ENCODE measurements at regions not wholly inside any gene's neighbourhood (a gene's known extent, or its start where the extent isn't known, plus 50 kb on each side); places are given as distances from the start of the nearest gene placed in this dataset.

DNA sequence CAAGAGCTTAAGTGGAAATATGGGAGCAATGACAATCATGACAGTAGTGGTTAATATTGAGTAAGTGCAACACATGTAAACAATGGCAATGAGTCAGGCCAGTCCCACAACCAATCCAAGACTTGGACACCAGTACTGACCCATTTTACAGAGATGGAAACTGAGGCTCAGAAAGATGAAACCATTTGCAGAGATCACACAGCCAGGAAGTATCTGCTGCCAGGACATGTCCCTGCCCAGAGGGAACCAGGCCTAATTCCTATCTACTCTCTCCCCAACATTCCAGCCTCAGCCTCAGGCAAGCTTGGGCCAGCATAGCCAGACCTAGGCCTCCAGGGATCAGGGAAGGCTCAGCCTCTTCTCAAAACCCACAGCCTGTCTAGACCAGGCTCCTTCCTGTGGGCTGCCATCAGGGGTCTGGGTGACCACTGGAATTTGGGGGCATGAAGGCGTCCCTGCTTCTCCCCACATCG lies 395.1 kb downstream of the MN1 start:
- no peak for FAIRE-seq

DNA sequence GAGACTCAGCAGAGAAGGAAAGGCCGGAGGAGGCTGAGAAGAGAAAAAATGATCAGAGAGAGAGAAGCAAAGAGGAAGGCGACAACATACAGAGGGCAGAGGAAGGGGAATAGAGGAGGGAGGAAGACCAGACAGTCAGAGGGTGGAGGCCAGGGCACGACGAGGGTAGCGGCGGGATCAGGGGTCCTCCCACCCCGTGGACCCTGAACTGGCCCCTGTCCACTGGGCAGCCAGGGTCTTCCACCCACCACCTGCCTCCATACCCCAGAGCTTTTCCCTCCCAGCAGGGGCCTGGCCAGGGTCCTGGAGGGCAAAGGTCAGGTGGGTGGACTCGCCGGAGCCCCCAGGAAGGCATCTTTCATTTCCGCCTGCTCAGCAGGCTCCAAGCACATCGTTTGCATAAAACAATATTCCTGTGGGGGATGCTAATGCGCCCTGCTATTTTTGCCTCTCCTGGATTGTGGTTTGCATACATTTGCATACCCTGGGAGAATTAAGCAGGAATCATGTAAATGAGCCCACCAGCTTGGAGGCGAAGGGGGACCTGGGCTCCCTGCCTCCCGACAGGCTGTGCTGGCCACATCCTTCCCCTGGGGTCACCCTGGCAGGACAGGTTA lies 394.1 kb downstream of the MN1 start:
- FAIRE-seq, result no peak

DNA sequence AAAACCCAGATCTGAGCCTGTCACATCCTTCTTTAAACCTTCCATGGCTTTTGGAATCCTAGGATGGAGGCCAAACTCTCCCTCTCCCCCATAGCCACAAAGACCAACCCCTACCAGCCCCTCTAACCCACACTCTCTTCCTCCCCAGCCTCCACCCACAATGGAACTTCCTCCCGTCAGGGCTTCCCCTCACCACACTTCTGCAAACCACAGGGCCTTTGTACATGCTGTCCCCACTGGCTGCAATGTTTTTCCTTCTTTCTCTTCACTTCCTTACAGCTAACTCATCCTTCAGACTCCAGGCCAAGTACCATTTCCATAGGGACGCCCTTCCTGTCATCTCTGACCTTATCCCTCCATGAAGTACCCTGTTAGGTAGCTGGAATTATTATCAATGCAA lies 393.5 kb downstream of the MN1 start:
- no peak for FAIRE-seq

DNA sequence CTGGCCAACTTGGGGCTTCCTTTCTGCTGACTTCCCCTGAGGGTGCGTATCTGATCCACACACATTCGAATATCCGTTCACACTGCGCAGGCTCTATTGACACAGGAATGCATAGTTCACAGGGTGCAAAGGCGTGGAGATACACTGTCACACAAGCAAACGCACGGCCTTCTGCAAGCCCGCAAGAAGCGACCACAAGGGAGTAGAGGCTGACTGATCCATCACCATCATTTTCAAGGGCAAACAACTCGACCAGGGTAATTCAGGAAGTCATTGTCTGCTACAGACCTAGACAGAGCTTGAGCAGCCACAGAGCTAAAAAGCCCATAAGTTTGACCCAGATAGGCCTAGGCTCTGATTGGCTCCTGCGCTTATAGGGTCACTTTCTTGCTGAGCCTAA lies 392.3 kb downstream of the MN1 start:
- no peak for FAIRE-seq

DNA sequence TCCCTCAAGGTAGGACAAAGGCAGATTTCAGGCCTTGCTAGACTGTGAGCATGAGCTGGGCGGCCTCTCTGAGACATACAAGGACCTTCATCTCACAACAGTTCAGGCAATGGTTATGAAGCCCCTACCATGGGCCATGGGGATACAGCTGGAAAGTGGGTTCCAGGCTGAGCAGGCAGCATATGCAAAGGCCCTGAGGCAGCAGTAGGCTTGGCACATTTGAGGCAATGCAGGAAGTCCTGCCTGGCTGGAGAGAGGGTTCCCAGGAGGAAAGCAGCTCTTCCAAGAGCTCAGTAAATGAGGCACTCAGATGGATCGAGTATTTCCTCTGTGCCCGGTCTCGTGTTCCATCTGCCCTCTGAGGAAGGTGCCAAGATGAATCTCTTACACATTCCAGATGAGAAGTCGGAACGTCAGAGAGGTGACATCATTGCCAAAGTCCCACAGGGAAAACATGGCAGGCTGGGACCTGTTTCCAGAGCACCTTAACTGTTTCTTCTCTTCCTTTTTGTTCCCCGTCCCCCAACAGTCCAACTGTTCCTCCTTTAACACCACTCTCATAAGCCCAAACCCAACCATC lies 388.6 kb downstream of the MN1 start:
- no peak for FAIRE-seq

DNA sequence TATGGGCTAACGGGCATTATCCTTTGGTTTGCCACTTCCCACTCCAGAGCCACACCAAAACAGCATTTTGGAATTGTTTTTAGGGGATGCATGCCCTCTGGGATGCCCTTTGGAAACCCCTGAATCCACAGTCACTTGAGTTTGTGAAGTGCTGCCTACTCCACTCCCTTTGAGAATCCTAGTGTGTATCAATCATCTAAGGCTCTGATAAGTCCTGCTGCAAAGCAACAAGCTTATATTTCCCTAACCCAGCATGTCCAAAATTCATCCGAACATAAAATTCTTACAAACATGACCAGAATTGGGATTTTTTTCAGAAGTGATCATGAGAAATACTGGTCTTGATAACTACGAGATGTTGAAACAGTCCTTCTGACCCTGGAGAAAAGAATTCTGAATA lies 387.9 kb downstream of the MN1 start:
- no peak for FAIRE-seq

DNA sequence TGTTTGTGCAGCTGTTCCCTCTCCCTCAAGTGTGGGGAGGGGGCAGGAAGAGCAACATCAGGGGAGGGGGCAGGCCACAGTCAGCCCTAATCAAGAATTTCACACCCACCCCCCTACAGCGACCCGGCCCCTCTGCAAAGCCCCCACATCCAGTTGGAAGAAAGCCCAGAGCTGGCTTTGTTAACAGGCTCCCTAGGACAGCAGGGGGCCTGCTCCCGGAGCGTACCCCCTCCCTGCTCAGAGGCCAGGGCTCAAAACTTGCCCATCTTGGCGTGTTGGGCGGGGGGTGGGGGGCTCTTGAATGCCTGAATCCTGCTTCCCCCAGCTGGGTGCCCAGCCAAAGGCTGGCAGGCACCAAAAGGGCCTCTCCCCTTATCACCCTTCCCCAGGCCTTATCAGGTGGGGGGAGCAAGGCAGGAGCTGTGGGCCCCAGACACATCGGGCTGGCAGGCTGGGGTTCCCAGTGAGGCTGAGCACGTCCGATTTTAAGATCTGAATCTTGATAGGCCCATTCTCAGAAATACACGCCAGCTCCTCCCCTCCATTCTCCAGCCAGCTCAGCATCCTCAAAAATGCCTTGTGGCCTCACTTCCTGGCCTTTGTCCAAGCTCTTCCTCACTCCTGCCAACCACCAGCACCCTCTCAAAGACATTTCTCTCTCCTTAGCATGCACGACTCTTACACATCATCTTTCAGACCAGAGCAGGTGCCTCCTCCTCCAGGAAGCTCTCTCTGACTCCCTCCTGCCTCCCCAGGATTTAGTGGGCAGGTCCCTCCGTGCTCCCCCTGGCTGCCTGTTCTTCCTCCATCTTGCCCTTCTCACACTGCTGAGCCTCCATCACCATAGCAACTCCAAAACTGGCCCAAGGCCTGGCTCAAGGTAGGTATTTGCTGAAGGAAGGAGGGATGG lies 384.8 kb downstream of the MN1 start:
- no peak for FAIRE-seq

DNA sequence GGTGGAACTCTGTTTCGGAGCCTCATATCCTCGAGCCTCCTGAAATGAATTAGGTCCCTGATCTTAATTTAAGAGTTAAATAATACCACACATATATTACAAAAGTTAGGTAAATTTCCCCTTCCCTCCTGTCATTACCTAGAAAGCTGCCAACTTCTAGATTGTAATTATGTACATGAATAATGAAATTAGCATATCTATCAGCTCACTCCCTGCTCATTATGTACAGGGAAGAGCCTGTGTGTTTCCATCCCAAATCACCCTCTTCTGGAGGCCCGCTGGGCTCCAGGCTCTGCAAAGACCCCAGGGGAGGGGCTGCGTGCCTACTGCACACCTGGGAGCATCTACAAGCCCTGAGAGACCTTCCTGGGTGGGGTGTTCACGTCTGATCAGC lies 384.1 kb downstream of the MN1 start:
- no peak for FAIRE-seq

DNA sequence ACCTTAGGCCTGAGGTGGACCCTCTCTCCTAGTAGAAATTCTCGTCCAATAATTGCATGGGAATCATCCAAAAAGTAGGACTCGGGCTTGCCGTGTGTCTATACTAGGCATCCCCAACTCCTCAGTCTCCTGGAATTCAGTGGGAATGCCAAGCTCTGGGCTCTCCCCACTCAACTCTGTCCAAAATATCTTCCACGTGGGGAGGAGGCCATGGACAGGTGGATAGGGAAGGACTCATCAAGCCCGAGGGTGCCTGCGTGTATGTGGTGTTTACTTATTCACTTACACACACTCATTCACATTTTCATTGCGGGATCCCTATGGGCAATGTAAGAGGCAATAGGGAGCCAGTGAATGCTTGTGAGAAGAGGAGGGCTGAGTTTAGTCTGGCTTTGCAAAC lies 383.3 kb downstream of the MN1 start:
- no peak for FAIRE-seq

DNA sequence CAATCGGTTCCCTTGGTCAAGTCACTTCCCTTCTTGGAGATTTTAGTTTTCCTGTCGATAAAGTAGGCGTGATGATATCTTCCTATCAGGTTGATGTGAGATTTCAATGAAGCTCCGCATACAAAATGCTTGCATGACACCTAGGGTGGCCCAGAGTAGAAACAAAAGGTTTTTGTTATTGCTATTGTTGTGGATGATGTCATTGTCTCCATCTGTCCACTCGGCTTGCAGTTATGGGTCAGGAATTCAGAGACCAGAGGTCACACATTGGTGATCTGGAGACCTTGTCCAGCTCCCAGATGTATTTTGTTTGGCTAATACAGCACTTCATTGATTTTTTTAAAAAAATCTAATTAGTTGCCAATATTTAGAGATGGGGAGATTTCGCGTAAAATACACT lies 382.1 kb downstream of the MN1 start:
- FAIRE-seq, result no peak

DNA sequence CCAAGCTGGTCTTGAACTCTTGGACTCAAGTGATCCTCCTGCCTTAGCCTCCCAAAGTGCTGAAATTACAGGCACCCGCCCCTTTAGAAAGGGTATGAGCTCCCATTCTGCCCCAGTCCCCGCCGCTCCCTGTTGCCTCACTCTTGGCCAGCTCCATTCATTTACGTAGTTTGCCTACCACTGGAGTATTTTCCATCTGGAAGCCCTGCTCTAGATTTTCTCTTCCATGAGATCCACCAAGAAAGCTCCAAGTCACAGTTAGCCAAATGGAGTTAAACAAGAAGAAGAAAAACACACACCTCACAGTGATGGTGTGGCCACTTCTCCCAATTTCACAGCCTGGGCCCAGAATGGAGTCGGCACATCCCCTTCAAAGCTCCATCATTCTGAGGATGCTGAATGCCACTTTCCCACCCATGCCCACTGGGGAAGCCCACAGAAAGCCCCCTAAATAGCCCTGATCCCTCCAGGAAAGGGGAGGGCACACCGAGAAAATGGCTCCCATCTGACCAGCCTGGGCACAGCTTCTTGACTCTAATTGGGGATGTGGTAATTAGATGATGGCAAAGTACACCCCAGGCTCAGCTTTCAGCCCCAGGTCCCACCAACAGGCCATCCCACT lies 381.2 kb downstream of the MN1 start:
- no peak for FAIRE-seq

DNA sequence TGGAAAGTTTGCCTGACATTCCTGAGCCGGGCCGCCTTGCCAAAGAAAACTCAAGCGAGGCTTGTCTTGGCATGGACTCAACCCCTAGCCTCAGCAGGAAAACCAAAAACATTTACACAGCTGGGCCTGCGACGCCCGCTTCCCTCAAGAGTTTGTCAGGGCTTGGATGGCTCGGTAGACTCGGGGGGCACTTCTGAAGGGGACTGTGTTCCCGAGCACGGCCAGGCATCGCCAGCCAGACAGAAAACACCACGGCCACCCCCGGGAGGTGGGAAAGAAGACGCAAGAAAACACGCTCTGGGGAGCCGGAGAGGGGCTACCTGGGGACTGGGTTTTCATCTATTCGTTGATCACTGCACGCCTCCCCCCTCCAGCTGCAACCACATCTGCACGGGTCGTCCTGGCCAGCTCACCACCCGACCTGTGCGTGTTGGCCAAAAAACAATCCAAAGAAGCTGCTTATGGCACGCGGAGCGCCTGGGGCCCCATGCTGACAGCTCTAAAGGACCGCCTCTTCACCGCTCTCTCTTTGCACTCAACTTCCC lies 380.7 kb downstream of the MN1 start:
- FAIRE-seq, result no peak

DNA sequence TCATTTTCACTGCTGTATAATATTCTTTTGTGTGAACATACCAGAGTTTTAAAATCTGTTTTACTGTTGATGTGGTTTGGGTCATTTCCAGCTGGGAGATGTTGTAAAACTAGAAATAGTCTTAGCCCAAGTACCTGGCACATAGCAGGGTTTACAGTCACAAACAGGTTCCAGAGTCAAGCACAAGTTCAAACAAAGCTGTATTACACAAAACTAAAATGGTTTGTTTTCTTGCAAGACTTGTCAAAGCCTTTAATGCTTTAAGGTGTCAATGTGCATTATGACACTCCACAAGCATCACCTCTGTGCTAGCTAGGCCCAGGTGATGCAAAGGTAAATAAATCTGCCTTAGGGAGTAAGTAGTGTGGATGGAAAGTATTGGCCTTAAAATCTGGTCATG lies 379.1 kb downstream of the MN1 start:
- no peak for FAIRE-seq

DNA sequence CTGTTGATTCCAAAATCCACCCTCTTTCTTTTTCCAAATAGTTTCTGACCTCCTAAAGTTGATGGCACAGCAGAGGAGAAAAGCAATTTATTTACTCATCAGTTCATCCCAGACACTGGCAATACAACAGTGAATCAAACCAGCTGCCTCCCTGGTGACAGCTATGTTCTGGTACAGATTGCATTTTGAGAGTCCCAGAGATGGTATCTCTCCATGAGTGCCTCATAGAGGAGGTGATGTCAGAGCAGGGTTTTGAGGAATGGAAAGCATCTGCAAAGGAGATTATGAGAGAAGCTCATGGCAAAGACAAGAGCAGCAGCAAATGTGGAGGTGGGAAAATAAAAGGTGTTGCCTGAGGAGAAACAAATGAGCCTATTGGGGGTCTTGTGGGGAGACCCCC lies 377.2 kb downstream of the MN1 start:
- no peak for FAIRE-seq

DNA sequence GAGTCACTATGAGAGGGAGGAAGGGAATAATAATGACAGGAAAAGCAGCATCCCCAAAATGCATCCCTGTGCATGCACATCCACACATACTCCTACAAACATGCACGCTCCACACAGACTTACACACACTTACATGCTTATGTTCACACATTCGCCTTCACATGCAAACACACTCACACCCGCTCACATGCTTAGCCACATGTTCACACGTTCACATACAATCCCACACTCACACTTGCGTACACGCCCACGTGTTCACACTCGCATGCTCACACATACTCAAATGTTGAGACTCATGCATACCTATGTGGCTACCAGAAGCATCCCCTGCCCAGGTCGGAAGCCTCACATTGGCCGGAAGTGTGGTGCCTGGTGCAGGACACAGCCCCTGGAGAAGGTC lies 372.1 kb downstream of the MN1 start:
- FAIRE-seq, result no peak

DNA sequence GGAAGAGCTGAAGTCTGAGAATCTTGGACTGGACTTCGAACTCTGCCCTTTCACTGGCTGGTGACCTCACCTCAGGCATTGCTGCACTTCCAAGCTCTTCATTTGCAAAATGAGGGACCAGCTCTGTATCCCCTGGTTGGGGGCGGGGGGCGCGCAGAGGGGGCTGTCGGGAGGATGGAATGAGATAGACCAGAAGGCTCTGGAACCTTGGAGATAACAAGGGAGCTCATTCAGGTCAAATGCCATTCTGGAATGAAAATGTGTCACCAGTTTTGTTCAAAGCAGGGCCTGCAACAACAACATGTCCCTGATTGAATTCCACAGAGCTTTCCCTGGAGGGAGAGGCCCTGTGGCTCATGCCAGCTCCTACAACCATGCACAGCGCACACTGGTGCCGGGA lies 370.5 kb downstream of the MN1 start:
- FAIRE-seq, result no peak

DNA sequence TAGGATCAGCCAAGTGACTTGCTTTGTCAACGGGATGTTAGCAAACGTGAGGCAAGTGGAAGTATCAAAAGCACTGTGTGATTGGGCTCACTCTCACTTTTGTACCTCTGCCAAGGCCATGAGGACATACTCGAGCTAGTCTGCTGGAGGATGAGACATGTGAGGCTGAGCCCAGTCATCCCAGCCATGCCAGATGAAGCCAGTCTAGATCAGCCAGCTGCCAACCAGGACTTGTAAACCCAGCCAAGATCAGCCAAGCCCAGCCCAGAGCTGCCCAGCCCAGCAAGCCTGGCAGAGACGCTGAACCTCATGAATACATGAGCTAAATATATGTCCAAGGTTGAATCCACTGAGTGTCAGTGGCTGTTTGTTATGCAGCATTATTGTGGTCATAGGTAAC lies 369.7 kb downstream of the MN1 start:
- FAIRE-seq, result no peak

DNA sequence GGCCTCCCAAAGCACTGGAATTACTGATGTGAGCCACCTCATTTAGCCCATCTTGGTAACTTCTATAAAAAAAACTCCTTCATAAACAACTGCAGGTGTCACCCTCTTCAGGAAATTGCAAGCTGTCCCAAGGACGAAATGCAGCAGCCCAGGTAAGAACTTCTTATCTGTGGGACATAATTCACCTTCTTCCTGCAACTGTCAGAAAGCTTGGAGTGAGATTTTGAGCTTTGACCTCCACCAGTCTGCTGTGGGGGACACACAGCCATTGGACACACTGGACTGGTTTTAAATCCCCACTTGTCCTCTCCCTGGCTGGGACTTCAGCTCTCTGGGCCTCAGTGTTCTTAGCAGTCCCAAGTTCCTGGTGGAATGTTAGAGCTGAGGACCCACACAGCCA lies 368.5 kb downstream of the MN1 start:
- no peak for FAIRE-seq

DNA sequence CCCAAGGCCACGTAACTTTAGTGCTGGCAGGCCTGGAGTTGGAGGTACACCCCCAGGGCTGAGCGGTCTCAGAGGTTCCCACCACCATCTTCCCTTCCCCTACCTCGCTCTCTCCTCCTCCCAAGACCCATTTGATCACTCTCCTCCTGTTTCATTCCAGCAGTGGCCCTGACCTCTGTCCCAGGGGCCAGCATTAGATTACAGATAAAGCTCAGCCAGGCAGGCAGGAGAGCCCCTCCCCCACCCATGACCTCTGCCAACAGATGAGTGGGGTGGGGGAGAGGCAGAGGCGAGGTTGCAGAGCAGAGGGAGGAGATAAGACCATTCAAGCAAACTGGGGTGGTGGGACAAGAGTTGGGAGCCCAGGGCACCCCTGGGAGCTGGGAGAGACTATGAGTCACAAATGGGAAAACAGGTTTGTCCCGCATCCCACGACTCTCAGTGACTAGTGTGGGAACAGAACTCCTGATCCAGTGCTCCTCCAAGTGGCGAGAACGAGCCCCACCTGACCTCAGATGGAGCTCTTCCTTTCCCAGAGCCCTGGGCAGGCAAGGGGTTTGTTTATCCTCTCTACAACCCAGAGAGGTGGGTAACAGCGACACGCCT lies 367.9 kb downstream of the MN1 start:
- no peak for FAIRE-seq

DNA sequence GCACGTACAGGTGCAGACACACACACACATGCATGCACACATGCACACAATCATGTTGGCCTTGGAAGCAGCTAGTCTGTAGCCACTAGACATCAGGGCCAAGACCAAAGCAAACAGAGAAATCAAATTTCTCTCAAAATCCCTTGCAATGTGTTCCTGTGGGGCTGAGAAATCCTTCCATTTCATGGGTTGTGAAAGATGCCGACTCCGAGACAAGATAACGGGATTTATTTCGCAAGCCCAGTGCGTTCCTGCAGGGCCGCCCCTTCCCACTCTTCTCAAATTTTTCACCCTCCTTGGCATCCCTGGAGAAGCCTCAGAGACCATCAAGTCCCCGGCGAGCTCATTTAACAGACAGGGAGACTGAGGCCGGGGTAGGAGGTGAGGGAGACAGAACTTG lies 366.7 kb downstream of the MN1 start:
- no peak for FAIRE-seq

DNA sequence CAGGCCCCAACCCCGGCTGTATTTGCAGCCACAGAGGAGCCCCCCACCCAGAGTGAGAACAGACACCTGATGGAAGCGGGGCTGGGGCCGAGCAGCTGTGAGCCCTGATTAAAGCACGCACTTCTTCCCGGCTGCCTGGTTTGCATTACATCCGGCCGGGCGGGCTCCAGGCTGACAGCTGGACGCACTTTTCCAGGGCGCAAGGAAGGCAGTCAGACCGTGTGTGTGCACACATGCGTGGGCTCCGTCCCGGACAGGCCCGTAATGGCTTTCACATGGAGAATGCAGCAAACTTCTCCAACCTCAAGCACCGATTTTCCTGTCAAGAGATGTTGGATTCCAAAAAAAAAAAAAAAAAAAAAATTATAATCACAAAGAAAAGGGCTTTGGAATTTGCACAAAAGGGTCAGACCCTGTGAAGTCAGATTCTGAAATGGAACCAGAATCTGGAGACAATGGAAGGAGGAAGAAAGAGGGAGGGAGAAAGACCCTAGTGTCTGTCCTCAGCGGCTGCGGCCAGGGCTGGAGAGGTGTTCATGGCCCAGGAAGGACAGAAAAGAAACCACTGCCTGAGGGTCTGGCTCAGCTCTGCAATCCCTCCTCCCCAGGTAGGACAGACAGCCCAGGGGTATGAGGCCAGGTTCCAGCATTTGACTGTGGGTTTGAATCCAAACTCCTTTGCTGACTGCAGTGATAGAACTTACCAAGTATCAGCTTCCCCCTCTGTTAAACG lies 365.5 kb downstream of the MN1 start:
- FAIRE-seq, result no peak

DNA sequence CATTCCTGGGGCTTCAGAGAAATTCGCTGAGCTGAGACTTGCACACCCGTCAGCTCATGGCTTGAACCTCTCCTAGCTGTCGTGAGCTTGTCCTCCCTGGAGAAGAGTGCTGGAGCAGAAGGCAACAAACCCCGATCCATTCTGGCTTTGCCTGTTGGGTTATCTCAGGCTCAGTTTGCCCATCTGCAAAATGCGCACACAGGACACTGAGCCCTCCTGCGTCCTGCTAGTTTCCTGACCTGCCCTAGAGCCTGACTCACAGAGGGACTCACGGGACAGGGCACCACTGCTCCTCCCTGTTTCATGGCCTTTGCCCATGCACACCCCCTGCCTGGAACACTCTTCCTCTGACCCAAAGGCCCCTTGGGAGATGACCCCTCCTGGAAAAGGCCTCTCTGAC lies 365.0 kb downstream of the MN1 start:
- no peak for FAIRE-seq
